ENCODE measurements at regions not wholly inside any gene's neighbourhood (a gene's known extent, or its start where the extent isn't known, plus 50 kb on each side); places are given as distances from the start of the nearest gene placed in this dataset.
A peak's percentile ranks its signal among the peaks of the same experiment; 100 is the strongest.

DNA sequence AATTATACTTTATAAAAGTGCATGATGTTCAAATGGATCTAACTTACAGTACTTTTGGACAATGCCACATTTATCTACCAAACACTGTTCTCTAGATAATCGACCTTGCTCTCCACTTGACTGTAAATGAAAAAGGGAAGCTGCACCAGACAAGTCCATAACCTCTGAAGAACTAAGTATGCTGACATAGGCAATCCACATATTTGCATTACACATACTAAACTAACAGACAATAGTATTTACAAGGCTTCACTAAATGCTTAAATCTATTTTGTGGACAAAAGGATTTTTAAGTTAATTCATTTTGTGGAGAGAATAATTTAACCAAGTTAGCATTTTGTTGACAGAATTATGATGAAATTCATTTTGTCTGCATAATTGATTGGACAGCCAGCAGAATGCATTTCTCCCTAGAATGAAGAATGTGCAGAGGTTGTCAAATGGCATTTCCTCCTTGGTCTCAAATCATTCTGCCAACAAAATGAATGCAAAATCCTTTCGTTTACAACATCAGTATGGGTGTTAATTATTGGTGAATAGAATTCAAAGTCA is 520.9 kb downstream of the CPS1 start:
- in situ Hi-C loops (cut with MboI; ENCODE audit: low pct_unique_long_range_greater_than_20kb, low sequenced_read_pairs, unreplicated experiment): no loop called here

DNA sequence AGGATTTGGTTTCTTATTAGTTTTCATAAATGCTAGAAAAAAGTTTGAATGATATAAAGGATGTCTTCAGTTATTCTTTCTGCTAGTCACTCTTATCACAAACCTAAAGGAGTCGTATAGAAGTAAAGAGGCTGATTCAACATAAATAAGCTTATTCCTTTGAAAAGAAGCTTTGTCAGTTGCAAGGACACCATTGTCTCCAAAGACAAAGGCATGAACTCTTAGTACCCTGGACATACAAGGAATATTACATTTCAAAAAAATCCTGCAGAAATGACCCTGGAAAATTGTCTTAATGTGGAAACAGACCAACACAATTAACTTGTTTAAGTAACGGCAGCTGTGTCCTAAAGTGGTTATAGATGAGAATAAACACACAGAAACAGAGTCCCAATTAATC is 528.0 kb downstream of the CPS1 start:
- TF ChIP-seq, protein P1, sequence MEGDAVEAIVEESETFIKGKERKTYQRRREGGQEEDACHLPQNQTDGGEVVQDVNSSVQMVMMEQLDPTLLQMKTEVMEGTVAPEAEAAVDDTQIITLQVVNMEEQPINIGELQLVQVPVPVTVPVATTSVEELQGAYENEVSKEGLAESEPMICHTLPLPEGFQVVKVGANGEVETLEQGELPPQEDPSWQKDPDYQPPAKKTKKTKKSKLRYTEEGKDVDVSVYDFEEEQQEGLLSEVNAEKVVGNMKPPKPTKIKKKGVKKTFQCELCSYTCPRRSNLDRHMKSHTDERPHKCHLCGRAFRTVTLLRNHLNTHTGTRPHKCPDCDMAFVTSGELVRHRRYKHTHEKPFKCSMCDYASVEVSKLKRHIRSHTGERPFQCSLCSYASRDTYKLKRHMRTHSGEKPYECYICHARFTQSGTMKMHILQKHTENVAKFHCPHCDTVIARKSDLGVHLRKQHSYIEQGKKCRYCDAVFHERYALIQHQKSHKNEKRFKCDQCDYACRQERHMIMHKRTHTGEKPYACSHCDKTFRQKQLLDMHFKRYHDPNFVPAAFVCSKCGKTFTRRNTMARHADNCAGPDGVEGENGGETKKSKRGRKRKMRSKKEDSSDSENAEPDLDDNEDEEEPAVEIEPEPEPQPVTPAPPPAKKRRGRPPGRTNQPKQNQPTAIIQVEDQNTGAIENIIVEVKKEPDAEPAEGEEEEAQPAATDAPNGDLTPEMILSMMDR (IDR thresholded peaks at IDR 0.05; ENCODE audit: extremely low read depth, insufficient read depth, missing control alignments): no peak
- no peak for DNase-seq (ENCODE audit: low spot score)
- in situ Hi-C loops (cut with MboI; ENCODE audit: low pct_unique_long_range_greater_than_20kb, low sequenced_read_pairs, unreplicated experiment): no loop called here

More for the DNA sequence above, 520.9 kb downstream of the CPS1 start:
- TF ChIP-seq, protein P1 (IDR thresholded peaks at IDR 0.05; ENCODE audit: extremely low read depth, insufficient read depth, missing control alignments): no peak
- DNase-seq (ENCODE audit: low spot score): no peak

DNA sequence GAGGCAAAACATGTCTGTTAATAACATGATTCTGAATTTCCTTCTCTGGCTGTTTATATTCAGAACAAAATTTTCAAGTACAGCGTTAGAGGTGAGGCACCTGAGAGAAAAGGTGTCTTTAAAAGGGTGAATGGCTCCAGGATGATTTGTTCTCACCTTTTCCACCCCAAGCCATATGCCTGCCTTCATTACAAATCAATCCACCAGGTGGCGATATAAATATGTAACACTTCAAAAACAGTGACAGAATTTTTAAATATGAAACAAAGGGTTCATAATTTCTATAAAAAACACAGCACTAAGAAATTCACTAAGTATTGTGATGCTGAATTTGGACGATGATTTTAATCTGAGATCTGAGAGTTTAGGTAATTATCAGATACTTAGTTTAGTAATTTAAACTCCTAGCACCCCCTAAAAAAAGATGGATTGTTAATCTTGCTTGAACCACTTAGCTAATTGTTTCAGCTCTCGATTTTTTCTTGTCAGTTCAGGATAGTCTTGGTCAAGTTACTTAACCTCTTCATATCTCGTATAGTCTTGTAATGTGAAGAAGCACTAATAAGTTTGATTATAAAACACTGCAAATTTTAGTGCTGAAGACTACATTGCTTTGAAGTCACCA is 528.8 kb downstream of the CPS1 start:
- DNase-seq (ENCODE audit: low spot score): peak; percentile 11
- TF ChIP-seq, protein P1 (IDR thresholded peaks at IDR 0.05; ENCODE audit: extremely low read depth, insufficient read depth, missing control alignments): peak; percentile 56
- in situ Hi-C loops (cut with MboI; ENCODE audit: low pct_unique_long_range_greater_than_20kb, low sequenced_read_pairs, unreplicated experiment): no loop called here

DNA sequence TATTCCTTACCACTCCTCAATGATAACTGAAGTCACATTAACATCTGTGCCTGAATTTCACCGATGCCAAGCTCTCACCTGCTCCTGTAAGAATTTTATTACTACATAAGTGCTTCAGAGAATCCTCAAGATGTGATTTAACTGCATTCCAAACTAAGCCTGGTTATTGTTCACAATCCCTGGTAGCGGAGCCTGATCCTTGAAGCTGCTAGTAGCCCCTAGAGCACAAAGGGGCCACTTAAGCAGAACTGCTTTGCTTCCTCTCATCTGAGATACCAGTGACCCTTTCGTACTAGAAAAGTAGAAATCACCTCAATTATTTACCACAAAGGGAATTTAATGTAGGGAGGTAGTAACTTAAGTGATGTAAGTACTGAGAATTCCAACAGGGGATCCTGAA is 529.6 kb downstream of the CPS1 start:
- in situ Hi-C loops (cut with MboI; ENCODE audit: low pct_unique_long_range_greater_than_20kb, low sequenced_read_pairs, unreplicated experiment): no loop called here
- TF ChIP-seq, protein P1 (IDR thresholded peaks at IDR 0.05; ENCODE audit: extremely low read depth, insufficient read depth, missing control alignments): no peak
- DNase-seq (ENCODE audit: low spot score): no peak

DNA sequence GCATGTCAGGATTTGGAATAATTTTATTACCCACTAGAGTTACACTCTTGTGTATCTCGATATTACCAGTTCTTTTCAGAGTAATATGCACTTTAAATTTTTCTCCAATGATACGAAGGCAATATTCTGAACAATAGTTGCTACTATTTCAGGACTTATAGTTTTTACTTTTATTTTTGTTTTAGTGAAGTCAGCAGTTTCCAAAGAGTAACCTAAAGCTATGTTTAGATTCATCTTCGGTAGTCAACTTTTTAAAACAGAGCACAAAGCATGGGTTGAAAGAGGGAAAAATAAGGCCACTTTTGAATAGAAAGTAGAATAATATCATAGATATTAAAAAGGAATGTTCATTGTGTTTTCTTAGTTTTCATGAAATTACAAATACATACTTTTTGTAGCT is 532.7 kb downstream of the CPS1 start:
- in situ Hi-C loops (cut with MboI; ENCODE audit: low pct_unique_long_range_greater_than_20kb, low sequenced_read_pairs, unreplicated experiment): no loop called here
- no peak for DNase-seq (ENCODE audit: low spot score)

DNA sequence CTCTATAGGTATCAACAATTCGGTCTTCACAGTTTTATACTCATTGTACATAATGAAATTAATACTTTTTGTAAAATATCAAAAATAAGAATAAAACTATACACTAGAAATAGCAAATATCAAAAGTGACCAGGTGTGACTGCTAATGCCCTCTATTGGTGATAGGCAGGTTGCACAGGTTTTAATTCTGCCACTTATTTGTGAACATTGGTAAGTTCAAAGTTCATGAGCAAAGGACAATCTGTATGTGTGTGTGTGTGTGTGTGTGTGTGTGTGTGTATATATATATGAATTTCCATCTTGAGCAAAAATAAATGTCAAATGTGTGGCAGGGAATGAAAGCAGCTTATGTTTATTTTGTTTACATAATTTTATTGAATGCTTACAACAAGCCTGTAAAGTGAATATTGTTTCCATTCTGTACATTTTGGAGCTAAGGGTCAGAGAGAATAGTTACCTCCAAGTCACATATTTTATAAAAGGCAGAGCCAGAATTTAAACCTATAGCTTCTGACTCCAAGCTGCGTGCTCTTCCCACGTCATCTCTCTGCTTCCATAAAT is 537.4 kb downstream of the CPS1 start:
- DNase-seq (ENCODE audit: low spot score): no peak
- TF ChIP-seq, protein P1 (IDR thresholded peaks at IDR 0.05; ENCODE audit: extremely low read depth, insufficient read depth, missing control alignments): peak; percentile 50
- in situ Hi-C loops (cut with MboI; ENCODE audit: low pct_unique_long_range_greater_than_20kb, low sequenced_read_pairs, unreplicated experiment): no loop called here

More for the DNA sequence above, 532.7 kb downstream of the CPS1 start:
- TF ChIP-seq, protein P1 (IDR thresholded peaks at IDR 0.05; ENCODE audit: extremely low read depth, insufficient read depth, missing control alignments): no peak
